ENCODE measurements at regions not wholly inside any gene's neighbourhood (a gene's known extent, or its start where the extent isn't known, plus 50 kb on each side); places are given as distances from the start of the nearest gene placed in this dataset.

DNA sequence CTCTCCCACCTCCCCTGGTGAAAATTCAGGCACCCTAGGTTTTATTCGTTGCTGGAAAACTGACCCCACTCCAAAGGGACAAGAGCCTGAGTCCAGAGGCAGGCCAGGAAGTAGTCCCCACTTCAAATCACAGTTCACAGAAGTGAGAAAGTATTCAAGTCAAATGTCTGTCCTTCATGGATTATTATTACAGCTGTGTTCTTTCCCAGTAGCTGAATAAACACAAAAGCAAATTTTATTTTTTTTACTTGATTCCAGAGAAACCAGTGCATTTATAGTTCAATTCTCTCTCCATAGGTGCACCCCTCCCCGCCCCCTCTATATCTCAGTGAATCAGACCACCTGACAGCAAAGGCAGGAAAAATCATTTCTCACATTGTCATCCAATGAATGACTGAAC is 113.8 kb upstream of the COL1A2 start:
- TF ChIP-seq EZH2 (IDR thresholded peaks at IDR 0.05): no peak
- TF ChIP-seq POLR2AphosphoS5 (IDR thresholded peaks at IDR 0.05; ENCODE audit: borderline replicate concordance, low read depth, low read length): no peak
- no peak for TF ChIP-seq FOXP2 (optimal IDR thresholded peaks at IDR 0.05; ENCODE audit: control extremely low read depth, extremely low read length, insufficient read depth)

All from SK-N-MC (cell line).